NCI-H460 (cell line): ENCODE measurements at regions not wholly inside any gene's neighbourhood (a gene's known extent, or its start where the extent isn't known, plus 50 kb on each side); places are given as distances from the start of the nearest gene placed in this dataset.

Experiments used
- DNase-seq: peaks from one replicate; pipeline ENCODE4 v3.0.0-alpha.2; 2016; ENCODE audit warnings: low read depth; ENCODE audit errors: extremely low read depth

- DNase-seq: no peak
Observed at GRCh38 chrX:147693511-147693910, 218.2 kb upstream of the FMR1 start.

DNA sequence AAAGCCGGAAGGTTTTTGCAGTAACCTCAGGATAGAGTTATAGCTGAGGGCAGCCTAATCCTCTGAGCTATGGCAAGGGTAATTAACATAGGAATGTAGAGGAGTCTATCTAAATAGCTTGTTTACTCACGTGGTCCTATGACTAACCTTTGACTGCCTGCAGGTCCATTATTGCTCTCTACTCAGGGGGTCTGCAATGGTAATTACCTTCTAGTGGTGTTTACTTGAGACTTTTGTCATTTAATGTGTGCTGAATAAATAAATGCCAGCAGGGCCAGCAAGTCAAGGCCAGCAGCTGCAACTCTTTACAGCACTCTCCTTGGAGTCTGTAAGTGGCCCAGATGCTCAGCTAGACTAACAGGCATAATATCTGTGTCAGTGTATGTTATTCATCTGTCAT, 212.7 kb upstream of the FMR1 start:
- DNase-seq: no peak

GRCh38 chrX:147710301-147710700, 201.4 kb upstream of the FMR1 start:
- DNase-seq: no peak

- no peak for DNase-seq
Observed at GRCh38 chrX:147733369-147733768, 178.3 kb upstream of the FMR1 start.

DNA sequence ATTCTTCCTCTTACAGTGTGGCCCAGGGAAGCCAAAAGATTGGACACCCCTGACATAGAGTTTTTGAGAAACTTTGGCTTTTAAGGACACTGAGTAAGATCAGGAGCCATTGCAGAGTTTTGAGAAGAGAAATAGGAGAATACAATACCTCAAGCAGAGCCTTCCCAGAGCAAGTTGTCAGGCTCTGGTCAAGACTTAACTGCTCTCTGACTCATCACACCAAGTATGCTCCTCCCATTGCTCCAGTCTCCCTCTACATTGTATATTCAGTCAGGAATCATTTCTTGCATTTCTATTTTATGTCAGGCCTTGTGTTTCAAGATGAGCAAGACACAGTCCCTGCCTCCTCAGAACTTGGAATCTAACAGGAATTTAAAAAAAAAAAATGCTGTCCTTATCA, 176.4 kb upstream of the FMR1 start:
- no peak for DNase-seq

- no peak for DNase-seq
Observed at GRCh38 chrX:147736045-147736444, 175.7 kb upstream of the FMR1 start.

GRCh38 chrX:147737690-147738089, 174.0 kb upstream of the FMR1 start:
- DNase-seq: no peak

DNA sequence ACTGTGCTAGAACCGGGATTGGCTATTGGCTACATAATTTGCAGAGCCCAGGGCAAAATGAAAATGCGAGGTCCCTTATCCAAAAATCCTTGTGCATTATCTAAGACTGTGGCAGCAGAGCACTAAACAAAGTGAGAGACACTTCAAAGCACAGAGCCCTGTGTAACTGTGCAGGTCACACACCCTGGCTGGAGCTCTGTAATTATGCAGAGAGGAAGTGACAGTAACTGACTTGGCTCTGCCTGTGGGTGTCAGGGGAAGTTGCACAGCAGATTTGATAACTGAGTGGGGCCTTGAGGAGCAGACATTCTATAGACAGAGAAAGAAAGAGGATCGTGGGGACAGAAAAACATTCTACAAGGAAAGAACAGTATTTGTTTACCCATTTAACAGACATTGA, 173.5 kb upstream of the FMR1 start:
- no peak for DNase-seq

- DNase-seq: no peak
Observed at GRCh38 chrX:147739196-147739595, 172.5 kb upstream of the FMR1 start.

DNA sequence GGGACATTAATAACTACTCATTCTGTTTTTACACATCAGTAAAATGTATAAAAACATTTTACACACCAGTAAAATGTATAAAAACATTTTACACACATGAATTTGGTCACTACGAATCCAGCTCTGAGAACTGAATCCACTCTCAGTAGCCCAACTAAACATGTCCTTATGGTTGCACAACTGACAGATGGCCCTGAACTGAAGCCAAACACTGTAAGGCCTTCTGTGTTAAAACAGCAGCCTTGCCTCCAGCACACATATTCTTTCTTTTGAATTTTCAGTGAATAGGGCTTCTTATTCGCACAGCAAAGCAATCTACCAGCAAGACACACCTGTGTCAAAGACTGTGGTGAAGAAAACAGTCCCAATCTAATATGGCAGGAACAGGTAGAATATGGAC, 169.9 kb upstream of the FMR1 start:
- DNase-seq: no peak

GRCh38 chrX:147749308-147749707, 162.4 kb upstream of the FMR1 start:
- DNase-seq: no peak

- DNase-seq: no peak
Observed at GRCh38 chrX:147757750-147758149, 154.0 kb upstream of the FMR1 start.

DNA sequence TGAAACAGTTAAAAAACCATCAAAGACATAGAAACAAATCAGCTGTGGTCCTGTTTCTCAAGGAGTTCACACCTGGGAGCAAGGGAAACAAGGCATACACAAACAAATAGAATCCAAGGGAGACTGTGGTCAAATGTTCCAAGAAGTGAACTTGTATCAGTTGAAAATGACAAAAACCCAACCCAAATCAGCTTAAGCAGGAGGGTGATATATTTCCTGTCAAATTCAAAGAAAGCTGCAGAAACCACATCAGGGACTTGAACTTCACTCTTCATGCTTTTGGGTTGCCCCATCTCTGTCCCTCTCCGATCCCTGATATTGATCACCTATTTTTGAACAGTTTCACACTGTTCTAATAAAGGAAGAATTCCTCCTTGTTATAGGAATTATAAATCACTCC, 148.6 kb upstream of the FMR1 start:
- DNase-seq: no peak

DNA sequence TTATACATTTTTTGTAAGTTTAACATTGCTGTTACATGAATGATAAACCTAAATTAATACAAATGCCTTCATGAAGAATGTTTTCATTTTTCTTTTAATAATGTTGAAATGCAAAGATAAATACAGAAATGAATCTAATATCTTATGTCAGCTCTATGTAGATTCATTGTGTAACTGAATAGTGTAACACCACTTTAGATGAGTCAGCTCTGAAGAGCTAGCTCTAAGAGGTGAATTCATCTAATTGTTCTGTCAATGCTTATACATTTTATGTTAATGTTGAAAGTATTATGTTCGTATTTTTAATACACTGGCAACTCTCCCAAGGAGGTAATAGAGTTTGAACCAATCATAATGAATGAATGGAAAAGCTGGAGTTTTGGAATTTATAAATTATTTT, 146.9 kb upstream of the FMR1 start:
- no peak for DNase-seq

GRCh38 chrX:147770858-147771257, 140.9 kb upstream of the FMR1 start:
- no peak for DNase-seq

- DNase-seq: no peak
Observed at GRCh38 chrX:147776988-147777387, 134.7 kb upstream of the FMR1 start.

DNA sequence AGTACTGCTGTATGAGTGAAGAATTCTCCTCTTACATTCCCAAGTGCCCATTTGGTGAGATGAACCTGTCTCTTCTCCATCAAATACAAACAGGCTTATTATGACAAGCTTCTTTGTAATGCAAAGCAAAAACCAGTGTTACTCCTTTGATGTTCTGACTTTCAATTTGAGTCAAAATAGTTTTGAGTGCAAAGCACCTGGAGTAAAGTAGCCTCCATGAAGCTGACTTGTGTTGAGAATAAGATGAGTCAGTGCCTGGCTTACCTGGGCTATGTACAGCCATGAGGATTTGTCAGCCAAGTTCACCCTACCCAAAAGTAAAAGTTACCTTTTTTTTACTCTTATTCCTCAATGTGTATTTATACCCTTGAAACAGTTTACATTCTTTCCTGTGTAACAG, 132.5 kb upstream of the FMR1 start:
- no peak for DNase-seq

GRCh38 chrX:147781844-147782243, 129.9 kb upstream of the FMR1 start:
- no peak for DNase-seq

DNA sequence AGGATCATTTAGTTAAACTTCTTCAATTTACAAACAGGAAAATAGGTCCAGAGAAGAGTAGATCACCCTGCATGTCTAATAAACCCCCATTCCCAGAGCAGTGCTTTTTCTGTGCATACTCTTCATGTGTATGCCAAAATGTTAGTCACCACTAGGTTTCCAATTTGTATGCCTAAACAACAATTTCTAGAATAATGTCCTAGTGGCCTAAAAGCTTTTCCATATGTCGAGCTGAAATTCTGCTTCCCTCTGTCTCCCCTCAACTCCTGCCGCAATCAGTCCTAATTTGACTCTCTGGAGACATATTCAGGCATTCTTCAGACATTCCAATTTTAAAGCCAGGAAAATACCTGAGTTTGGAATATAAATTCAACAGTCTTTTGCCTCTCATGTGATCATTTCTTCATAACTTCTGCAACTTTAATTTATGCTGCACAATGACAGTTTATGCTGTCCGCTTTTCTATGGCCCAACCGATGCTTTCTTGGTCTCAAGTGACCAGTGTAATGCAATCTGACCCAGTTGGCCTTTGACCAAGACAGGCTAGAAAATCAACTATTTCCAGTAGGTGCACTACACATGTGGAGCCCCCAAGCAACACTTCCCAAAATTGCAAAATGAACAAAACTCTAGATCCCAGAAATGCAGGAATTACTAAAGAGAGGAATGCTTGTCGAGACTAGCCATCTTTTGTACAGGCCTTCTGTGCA, 122.9 kb upstream of the FMR1 start:
- DNase-seq: no peak

- no peak for DNase-seq
Observed at GRCh38 chrX:147800663-147801062, 111.1 kb upstream of the FMR1 start.

DNA sequence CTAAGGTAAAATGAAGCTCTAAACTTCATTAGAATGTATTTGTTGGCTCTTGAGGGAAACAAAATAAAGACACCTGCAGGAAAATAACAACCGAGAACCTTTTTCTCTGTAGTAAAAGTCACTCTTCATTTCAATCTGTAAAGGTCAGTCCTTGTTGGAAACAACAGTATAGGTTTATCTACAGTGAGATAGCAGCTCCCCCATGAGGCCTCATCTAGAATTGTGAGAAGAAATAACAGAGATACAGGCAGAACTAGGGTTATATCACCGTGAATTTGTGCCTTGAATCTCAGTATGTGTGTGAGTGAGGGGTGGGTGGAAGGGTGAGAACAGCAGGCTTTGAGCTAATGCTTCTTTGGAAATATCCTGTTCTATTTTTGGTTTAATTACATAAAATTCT, 107.8 kb upstream of the FMR1 start:
- DNase-seq: peak; percentile 34

DNA sequence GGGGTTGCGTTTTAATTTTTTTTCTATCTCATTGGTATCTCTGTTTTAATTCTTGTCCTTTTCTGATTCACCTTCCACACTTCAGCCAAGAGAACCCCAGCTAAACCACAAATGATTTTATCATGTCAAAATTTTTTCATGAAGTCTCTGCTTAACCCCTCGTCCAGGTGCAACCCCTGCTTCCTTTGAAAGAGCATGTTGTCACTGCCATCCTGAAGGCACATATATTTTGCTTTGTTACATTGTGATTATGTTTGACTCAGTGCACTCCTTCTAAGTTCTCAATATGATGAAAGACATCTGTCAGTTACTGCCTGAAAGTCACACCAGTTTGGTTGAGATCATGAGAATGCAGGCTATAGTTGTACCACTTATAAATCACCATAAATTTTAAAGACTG, 99.9 kb upstream of the FMR1 start:
- DNase-seq: no peak

- DNase-seq: no peak
Observed at GRCh38 chrX:147827070-147827469, 84.6 kb upstream of the FMR1 start.
